Muscle layer of duodenum (tissue), 2 donors: ENCODE measurements at regions not wholly inside any gene's neighbourhood (a gene's known extent, or its start where the extent isn't known, plus 50 kb on each side); places are given as distances from the start of the nearest gene placed in this dataset.
A peak's percentile ranks its signal among the peaks of the same experiment; 100 is the strongest.
"Not testable (repeated sequence)": the region's sequence is repeated elsewhere in the genome, so short reads cannot be mapped to it uniquely, and the experiment has no call there.

Experiments
- H3K27ac ChIP-seq: one replicate; pipeline ENCODE4 v1.7.0; 2013; ENCODE audit warnings: mild to moderate bottlenecking, low read length
- H3K27me3 ChIP-seq: one replicate; pipeline ENCODE4 v1.7.0; 2013; ENCODE audit warnings: low read depth, mild to moderate bottlenecking, control low read depth, low read length
- H3K36me3 ChIP-seq, 2 donors: one replicate each; pipeline ENCODE4 v1.7.0; 2013; ENCODE audit warnings: low read length in 2 of 2, control low read depth in 1 of 2, mild to moderate bottlenecking in 1 of 2; ENCODE audit not compliant: insufficient read depth in 2 of 2, control insufficient read depth in 1 of 2
- H3K4me1 ChIP-seq, 2 donors: one replicate each; pipeline ENCODE4 v1.7.0; 2013; ENCODE audit warnings: low read length in 2 of 2, mild to moderate bottlenecking in 2 of 2, control low read depth in 1 of 2, moderate library complexity in 1 of 2; ENCODE audit not compliant: insufficient read depth in 2 of 2, control insufficient read depth in 1 of 2
- H3K4me3 ChIP-seq, 2 donors: one replicate each; pipeline ENCODE4 v1.7.0; 2013; ENCODE audit warnings: low read length in 2 of 2, low read depth in 1 of 2, mild to moderate bottlenecking in 1 of 2
- H3K9me3 ChIP-seq, 2 donors: one replicate each; pipeline ENCODE4 v1.7.0; 2013; ENCODE audit warnings: low read length in 2 of 2, control low read depth in 1 of 2, mild to moderate bottlenecking in 1 of 2; ENCODE audit not compliant: control insufficient read depth in 1 of 2
- donor health status: healthy.

DNA sequence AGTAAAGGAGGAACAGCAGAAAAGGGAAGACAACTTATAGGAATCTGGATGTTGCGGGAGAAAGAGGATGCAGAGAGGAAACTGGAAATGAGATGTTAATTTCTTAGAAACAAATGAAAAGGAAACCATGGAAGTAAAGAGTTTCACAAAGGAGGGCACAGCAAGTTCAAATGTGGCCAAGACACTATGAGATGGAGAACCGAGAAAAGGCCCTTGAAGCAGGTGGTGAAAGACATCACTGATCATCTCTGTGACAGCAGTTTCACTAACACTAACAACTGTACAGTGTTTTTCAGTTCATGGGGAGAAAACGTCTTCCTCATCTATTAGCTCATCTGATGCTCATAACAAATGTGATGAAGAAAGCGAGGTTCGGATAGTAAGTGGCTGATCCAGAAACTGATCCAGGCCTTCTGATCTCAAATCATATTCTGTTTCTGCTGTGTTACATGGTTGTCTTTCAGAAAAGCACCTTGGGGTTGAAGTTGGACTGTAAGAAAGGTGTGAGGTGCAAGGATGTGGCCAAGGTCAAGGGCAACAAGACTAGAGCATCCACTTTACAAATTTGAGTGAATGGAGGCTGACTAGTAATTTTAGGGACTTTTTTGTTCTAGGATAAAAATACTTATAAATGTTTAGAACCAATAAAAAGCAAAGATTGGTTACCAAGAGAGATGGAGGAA is 492.1 kb upstream of the CADM1 start:
- no peaks in the 10 kb centered on the region for H3K27me3 ChIP-seq
- H3K36me3 ChIP-seq = no peaks in the 10 kb centered on the region
- H3K27ac ChIP-seq = no peak overlapping the region
- no peaks in the 10 kb centered on the region for H3K4me1 ChIP-seq
- H3K9me3 ChIP-seq = no peaks in the 10 kb centered on the region
- H3K4me3 ChIP-seq = no peak overlapping the region

DNA sequence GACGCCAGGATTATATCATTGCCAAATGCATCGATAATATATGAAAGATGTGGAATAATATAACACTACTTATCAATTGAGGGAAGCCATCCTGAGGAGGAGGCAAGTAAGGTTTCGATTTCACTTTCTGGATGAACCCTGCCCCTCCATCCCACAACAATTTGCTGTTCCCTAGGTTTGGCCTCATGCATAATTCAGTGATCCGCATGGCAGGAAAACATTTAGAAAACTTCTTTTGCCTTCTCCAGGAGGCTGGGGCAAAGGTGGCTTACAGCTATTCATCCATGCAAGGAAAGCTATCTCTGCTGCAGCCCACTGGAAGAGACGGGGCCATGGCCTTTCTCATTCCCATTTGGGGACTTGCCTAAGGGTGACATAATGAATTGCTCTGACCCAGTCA is 489.4 kb upstream of the CADM1 start:
- Histone ChIP-seq H3K36me3 (no peaks in the 10 kb centered on the region), H3K27me3 (no peaks in the 10 kb centered on the region), H3K4me3 (no peak overlapping the region), H3K9me3 (no peaks in the 10 kb centered on the region), H3K27ac (no peak overlapping the region), H3K4me1 (no peaks in the 10 kb centered on the region)

GRCh38 chr11:115990004-115990447 is 485.8 kb upstream of the CADM1 start:
- Histone ChIP-seq H3K4me1 (no peaks in the 10 kb centered on the region), H3K27ac (no peak overlapping the region), H3K27me3 (no peaks in the 10 kb centered on the region), H3K36me3 (no peaks in the 10 kb centered on the region), H3K9me3 (no peaks in the 10 kb centered on the region), H3K4me3 (peak overlapping the region; percentile 18 to 53)

GRCh38 chr11:115985896-115986295 is 481.7 kb upstream of the CADM1 start:
- Histone ChIP-seq H3K4me1 (peaks cover 5 to 11% of the 10 kb centered on the region in 2 donors), H3K9me3 (no peaks in the 10 kb centered on the region), H3K4me3 (no peak overlapping the region), H3K36me3 (no peaks in the 10 kb centered on the region), H3K27ac (no peak overlapping the region), H3K27me3 (no peaks in the 10 kb centered on the region)

- no peaks in the 10 kb centered on the region for H3K9me3 ChIP-seq
- H3K27ac ChIP-seq = no peak overlapping the region
- peaks cover 5 to 19% of the 10 kb centered on the region in 2 donors for H3K4me1 ChIP-seq
- H3K27me3 ChIP-seq = no peaks in the 10 kb centered on the region
- no peak overlapping the region for H3K4me3 ChIP-seq
- H3K36me3 ChIP-seq = no peaks in the 10 kb centered on the region
Measured at GRCh38 chr11:115984228-115984627, 480.0 kb upstream of the CADM1 start.

DNA sequence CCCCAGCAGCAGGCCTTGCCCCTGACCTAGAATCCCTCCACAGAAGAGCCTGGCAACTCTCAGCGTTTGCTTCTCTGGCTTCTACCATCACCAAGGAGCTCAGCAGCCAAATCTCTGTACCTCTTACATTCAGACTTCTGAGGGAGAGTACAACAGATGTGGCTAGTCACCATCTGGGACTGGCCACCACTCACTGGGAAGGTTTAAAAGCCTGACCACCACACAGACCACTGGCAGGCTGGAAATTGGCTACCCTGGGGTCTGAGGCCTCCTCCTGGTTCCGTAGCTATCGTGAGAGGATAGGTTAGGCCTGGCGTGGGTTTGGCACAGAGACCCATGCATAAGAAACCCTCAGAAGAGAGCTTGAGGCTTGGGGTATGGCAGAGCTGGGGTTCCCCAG is 478.5 kb upstream of the CADM1 start:
- no peaks in the 10 kb centered on the region for H3K27me3 ChIP-seq
- no peak overlapping the region for H3K27ac ChIP-seq
- H3K36me3 ChIP-seq = no peaks in the 10 kb centered on the region
- no peak overlapping the region for H3K4me3 ChIP-seq
- no peaks in the 10 kb centered on the region for H3K9me3 ChIP-seq
- peaks cover 5 to 19% of the 10 kb centered on the region in 2 donors for H3K4me1 ChIP-seq

DNA sequence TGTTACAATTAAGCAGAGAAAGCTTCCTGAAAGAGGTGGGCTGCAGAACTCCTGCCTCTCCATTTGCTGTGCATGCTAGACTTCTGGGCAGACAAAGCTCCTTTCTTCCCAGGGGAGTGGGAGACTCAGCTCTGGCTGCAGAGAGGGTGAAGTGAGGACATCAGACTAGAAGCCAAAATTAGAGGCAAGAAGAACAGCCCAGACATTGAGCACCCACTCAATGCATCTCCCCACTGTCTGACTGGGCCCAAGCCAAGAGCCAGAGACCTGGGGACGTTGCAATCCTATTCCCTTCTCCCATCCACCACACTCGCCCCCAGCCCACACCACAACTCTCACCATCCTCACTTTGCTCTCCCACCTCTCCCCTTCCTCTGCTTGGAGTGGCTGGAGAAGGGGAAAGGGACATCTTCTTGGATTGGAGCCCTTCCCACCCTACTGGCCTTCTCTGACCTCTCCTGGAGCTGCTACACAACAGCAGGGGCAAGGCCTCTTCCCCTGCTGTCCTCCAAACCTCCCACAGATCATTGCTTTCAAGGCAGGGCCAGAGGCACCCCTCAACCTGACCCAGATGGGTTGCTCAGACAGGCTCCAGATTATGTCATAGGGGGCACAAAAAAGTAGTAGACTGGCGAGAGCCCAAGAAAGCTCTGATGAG is 477.7 kb upstream of the CADM1 start:
- no peaks in the 10 kb centered on the region for H3K36me3 ChIP-seq
- H3K9me3 ChIP-seq = no peaks in the 10 kb centered on the region

GRCh38 chr11:115981104-115981481 is 476.9 kb upstream of the CADM1 start:
- Histone ChIP-seq H3K4me3 (no peak overlapping the region), H3K9me3 (no peaks in the 10 kb centered on the region), H3K36me3 (no peaks in the 10 kb centered on the region), H3K27ac (no peak overlapping the region), H3K27me3 (no peaks in the 10 kb centered on the region), H3K4me1 (peaks cover 5 to 19% of the 10 kb centered on the region in 2 donors)

More for the DNA sequence above, 477.7 kb upstream of the CADM1 start:
- peaks cover 5 to 19% of the 10 kb centered on the region in 2 donors for H3K4me1 ChIP-seq
- H3K4me3 ChIP-seq = no peak overlapping the region
- H3K27ac ChIP-seq = no peak overlapping the region
- no peaks in the 10 kb centered on the region for H3K27me3 ChIP-seq

GRCh38 chr11:115980337-115981103 is 476.3 kb upstream of the CADM1 start:
- H3K27ac ChIP-seq = no peak overlapping the region
- no peaks in the 10 kb centered on the region for H3K27me3 ChIP-seq
- H3K4me3 ChIP-seq = no peak overlapping the region
- H3K36me3 ChIP-seq = no peaks in the 10 kb centered on the region
- H3K9me3 ChIP-seq = no peaks in the 10 kb centered on the region
- peaks cover 5 to 19% of the 10 kb centered on the region in 2 donors for H3K4me1 ChIP-seq

DNA sequence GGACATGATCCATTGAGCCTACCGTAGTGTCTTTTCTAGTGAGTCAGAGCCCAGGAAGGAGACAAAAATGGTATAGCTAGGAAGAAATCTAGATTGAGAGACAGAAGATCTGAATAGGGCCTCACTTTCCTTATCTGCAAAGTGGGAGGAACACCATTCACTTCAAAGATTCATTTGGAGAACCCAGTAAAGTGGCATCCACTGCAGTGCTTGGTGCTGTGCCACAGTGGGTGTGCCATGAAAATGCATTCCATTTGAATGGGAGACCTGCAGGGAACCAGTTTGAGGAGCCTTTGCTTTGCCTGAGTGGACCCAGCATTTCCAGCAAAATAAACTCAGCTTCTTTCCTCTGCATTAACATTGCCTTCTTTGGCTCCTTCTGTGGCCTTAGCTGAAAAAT is 470.5 kb upstream of the CADM1 start:
- no peak overlapping the region for H3K27ac ChIP-seq

DNA sequence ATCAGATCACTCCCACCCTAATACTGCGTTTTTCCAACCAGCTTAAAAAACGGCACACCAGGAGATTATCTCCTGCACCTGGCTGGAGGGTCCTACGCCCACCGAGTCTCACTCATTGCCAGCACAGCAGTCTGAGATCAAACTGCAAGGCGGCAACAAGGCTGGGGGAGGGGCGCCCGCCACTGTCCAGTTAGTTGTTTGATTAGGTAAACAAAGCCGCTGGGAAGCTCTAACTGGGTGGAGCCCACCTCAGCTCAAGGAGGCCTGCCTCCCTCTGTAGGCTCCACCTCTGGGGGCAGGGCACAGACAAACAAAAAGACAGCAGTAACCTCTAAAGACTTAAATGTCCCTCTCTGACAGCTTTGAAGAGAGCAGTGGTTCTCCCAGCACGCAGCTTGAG is 463.0 kb upstream of the CADM1 start:
- not testable (repeated sequence) for H3K36me3 ChIP-seq, H3K27ac ChIP-seq, H3K4me3 ChIP-seq, H3K27me3 ChIP-seq, H3K4me1 ChIP-seq, H3K9me3 ChIP-seq

More for the DNA sequence above, 470.5 kb upstream of the CADM1 start:
- H3K9me3 ChIP-seq = no peaks in the 10 kb centered on the region
- no peaks in the 10 kb centered on the region for H3K27me3 ChIP-seq
- H3K4me1 ChIP-seq = no peaks in the 10 kb centered on the region
- no peaks in the 10 kb centered on the region for H3K36me3 ChIP-seq
- H3K4me3 ChIP-seq = no peak overlapping the region
